ENCODE measurements at regions not wholly inside any gene's neighbourhood (a gene's known extent, or its start where the extent isn't known, plus 50 kb on each side); places are given as distances from the start of the nearest gene placed in this dataset.

GRCh38 chr2:168320267-168320666 is 72.9 kb upstream of the STK39 start:
- Mint-ChIP-seq H3K4me1 (no peaks in the 10 kb centered on the region), H3K4me3 (no peak overlapping the region), H3K9me3 (peaks cover 0 to 3% (median 0%) of the 10 kb centered on the region in 7 donors), H3K27ac (no peak overlapping the region), H3K36me3 (no peaks in the 10 kb centered on the region), H3K27me3 (ENCODE audit: low read depth in 3 of 3) (peaks cover 0 to 8% (median 0%) of the 10 kb centered on the region in 3 donors)
- Histone ChIP-seq H3K4me2 (replicated peaks; ENCODE audit: extremely low read depth, low read length, poor library complexity, severe bottlenecking) (no peak overlapping the region), H3K4me3 (replicated peaks in 1 of 3; ENCODE audit: low read depth in 2 of 3, low read length in 3 of 3) (no peak overlapping the region), H3K4me1 (ENCODE audit: control insufficient read depth in 1 of 2, insufficient read depth in 2 of 2, low read length in 2 of 2) (no peaks in the 10 kb centered on the region), H2AFZ (ENCODE audit: insufficient read depth, low read depth, low read length, poor library complexity, severe bottlenecking) (no peak overlapping the region), H3K9ac (ENCODE audit: insufficient read depth, low read length, poor library complexity, severe bottlenecking) (no peak overlapping the region), H4K20me1 (ENCODE audit: insufficient read depth, low read length) (no peaks in the 10 kb centered on the region), H3K9me3 (replicated peaks in 1 of 2; ENCODE audit: control insufficient read depth in 1 of 2, insufficient read depth in 1 of 2, low read length in 2 of 2) (no peaks in the 10 kb centered on the region), H3K27ac (ENCODE audit: low read depth in 1 of 2, low read length in 2 of 2) (no peak overlapping the region), H3K36me3 (replicated peaks in 1 of 2; ENCODE audit: control insufficient read depth in 1 of 2, insufficient read depth in 2 of 2, low read length in 2 of 2) (no peaks in the 10 kb centered on the region), H3K79me2 (ENCODE audit: insufficient read depth, low read length) (no peaks in the 10 kb centered on the region), H3K27me3 (ENCODE audit: control insufficient read depth in 2 of 2, insufficient read depth in 2 of 2, low read length in 2 of 2) (no peaks in the 10 kb centered on the region)
- intact Hi-C loops (cut with micrococcal nuclease), result no loop called here
- TF ChIP-seq CTCF (IDR thresholded peaks at IDR 0.05), result no peak
- DNase-seq, result no peak

- Histone ChIP-seq H3K27me3 (ENCODE audit: control insufficient read depth in 2 of 2, insufficient read depth in 2 of 2, low read length in 2 of 2) (no peaks in the 10 kb centered on the region), H2AFZ (ENCODE audit: insufficient read depth, low read depth, low read length, poor library complexity, severe bottlenecking) (no peak overlapping the region), H3K4me2 (replicated peaks; ENCODE audit: extremely low read depth, low read length, poor library complexity, severe bottlenecking) (no peak overlapping the region), H3K4me3 (replicated peaks in 1 of 3; ENCODE audit: low read depth in 2 of 3, low read length in 3 of 3) (no peak overlapping the region), H4K20me1 (ENCODE audit: insufficient read depth, low read length) (no peaks in the 10 kb centered on the region), H3K27ac (ENCODE audit: low read depth in 1 of 2, low read length in 2 of 2) (no peak overlapping the region), H3K9me3 (replicated peaks in 1 of 2; ENCODE audit: control insufficient read depth in 1 of 2, insufficient read depth in 1 of 2, low read length in 2 of 2) (no peaks in the 10 kb centered on the region), H3K9ac (ENCODE audit: insufficient read depth, low read length, poor library complexity, severe bottlenecking) (no peak overlapping the region), H3K36me3 (replicated peaks in 1 of 2; ENCODE audit: control insufficient read depth in 1 of 2, insufficient read depth in 2 of 2, low read length in 2 of 2) (no peaks in the 10 kb centered on the region), H3K79me2 (ENCODE audit: insufficient read depth, low read length) (no peaks in the 10 kb centered on the region), H3K4me1 (ENCODE audit: control insufficient read depth in 1 of 2, insufficient read depth in 2 of 2, low read length in 2 of 2) (no peaks in the 10 kb centered on the region)
- no peaks in the 10 kb centered on the region for H3K36me3 Mint-ChIP-seq
- WGBS (ENCODE audit: insufficient coverage), result 100% methylated on average over 1 of the region's 3 CpGs
- no peak for DNase-seq
- no peak overlapping the region for H3K27ac Mint-ChIP-seq
- H3K4me1 Mint-ChIP-seq, result no peaks in the 10 kb centered on the region
- peaks cover 0 to 6% (median 0%) of the 10 kb centered on the region in 3 donors for H3K27me3 Mint-ChIP-seq (ENCODE audit: low read depth in 3 of 3)
- H3K9me3 Mint-ChIP-seq, result peaks cover 0 to 7% (median 0%) of the 10 kb centered on the region in 7 donors
- intact Hi-C loops (cut with micrococcal nuclease), result no loop called here
- no peak overlapping the region for H3K4me3 Mint-ChIP-seq
- TF ChIP-seq CTCF (IDR thresholded peaks at IDR 0.05), result no peak
Measured at GRCh38 chr2:168322325-168323007, 75.1 kb upstream of the STK39 start.
